SH-SY5Y (cell line): ENCODE measurements at regions not wholly inside any gene's neighbourhood (a gene's known extent, or its start where the extent isn't known, plus 50 kb on each side); places are given as distances from the start of the nearest gene placed in this dataset.

Experiments
- GATA2 ChIP-seq: IDR thresholded peaks from 2 replicates; pipeline ENCODE4 v1.6.1; 2011; ENCODE audit warnings: mild to moderate bottlenecking, low read depth, low read length
- GATA3 ChIP-seq: IDR thresholded peaks from 2 replicates; pipeline ENCODE4 v1.6.1; 2011; ENCODE audit warnings: low read depth, mild to moderate bottlenecking, low read length, moderate library complexity

- TF ChIP-seq GATA3: no peak
- no peak for TF ChIP-seq GATA2
These were observed 84.5 kb upstream of the MYCN start for GRCh38 chr2:15855766-15856260.

GRCh38 chr2:15856318-15856717 is 84.0 kb upstream of the MYCN start:
- TF ChIP-seq GATA3 (no peak), GATA2 (no peak)

- TF ChIP-seq GATA3 (no peak), GATA2 (no peak)
These were observed 81.9 kb upstream of the MYCN start for GRCh38 chr2:15858466-15858865.

GRCh38 chr2:15860051-15860663 is 80.2 kb upstream of the MYCN start:
- TF ChIP-seq GATA2 (no peak), GATA3 (no peak)

- no peak for TF ChIP-seq GATA2
- TF ChIP-seq GATA3: no peak
These were observed 79.6 kb upstream of the MYCN start for GRCh38 chr2:15860760-15861159.

- TF ChIP-seq GATA2 (no peak), GATA3 (no peak)
These were observed 79.1 kb upstream of the MYCN start for GRCh38 chr2:15861172-15861822.

- no peak for TF ChIP-seq GATA2
- no peak for TF ChIP-seq GATA3
These were observed 78.5 kb upstream of the MYCN start for GRCh38 chr2:15861898-15862297.

GRCh38 chr2:15863089-15863488 is 77.3 kb upstream of the MYCN start:
- TF ChIP-seq GATA2 (no peak), GATA3 (no peak)

GRCh38 chr2:15863494-15864175 is 76.7 kb upstream of the MYCN start:
- TF ChIP-seq GATA3 (no peak), GATA2 (no peak)

- TF ChIP-seq GATA2: no peak
- TF ChIP-seq GATA3: no peak
These were observed 76.1 kb upstream of the MYCN start for GRCh38 chr2:15864176-15864769.

GRCh38 chr2:15865923-15866322 is 74.4 kb upstream of the MYCN start:
- TF ChIP-seq GATA3 (no peak), GATA2 (no peak)

GRCh38 chr2:15866563-15867193 is 73.7 kb upstream of the MYCN start:
- TF ChIP-seq GATA2 (no peak), GATA3 (no peak)

- TF ChIP-seq GATA3: no peak
- TF ChIP-seq GATA2: no peak
These were observed 72.9 kb upstream of the MYCN start for GRCh38 chr2:15867194-15868171.
